Thoracic aorta (tissue), 2 donors: ENCODE measurements at regions not wholly inside any gene's neighbourhood (a gene's known extent, or its start where the extent isn't known, plus 50 kb on each side); places are given as distances from the start of the nearest gene placed in this dataset.

Experiments
- ATAC-seq: fragments of 150-250 bp; one replicate; pipeline ENCODE4 v1.8.0; 2017; ENCODE audit warnings: low read depth; ENCODE audit not compliant: insufficient number of reproducible peaks, low FRiP score
- DNase-seq: peaks from one replicate; pipeline ENCODE4 v3.0.0-alpha.2; 2020; ENCODE audit warnings: low spot score
- H3K27ac ChIP-seq, 2 donors: fragments of 200-600 bp; sonication (generic); 1 replicate in 1 of 2; 2 replicates in 1 of 2; pipeline ENCODE4 v1.5.1; 2016; ENCODE audit warnings: mild to moderate bottlenecking in 2 of 2, moderate library complexity in 2 of 2
- H3K27me3 ChIP-seq: fragments of 200-600 bp; sonication (generic); replicated peaks from 2 replicates; pipeline ENCODE4 v1.6.0; 2016; ENCODE audit warnings: mild to moderate bottlenecking; ENCODE audit not compliant: insufficient read depth
- H3K36me3 ChIP-seq: fragments of 200-600 bp; sonication (generic); one replicate; pipeline ENCODE4 v1.5.1; 2016
- H3K4me1 ChIP-seq, 2 donors: fragments of 200-600 bp; sonication (generic); 1 replicate in 1 of 2; 2 replicates in 1 of 2; pipeline versions ENCODE4 v1.5.1 to v1.6.0; 2016; ENCODE audit warnings: low read depth in 2 of 2, mild to moderate bottlenecking in 1 of 2; ENCODE audit not compliant: control insufficient read depth in 1 of 2
- H3K4me3 ChIP-seq: fragments of 200-600 bp; sonication (generic); 2 replicates; pipeline ENCODE4 v1.5.1; 2016; ENCODE audit warnings: mild to moderate bottlenecking
- H3K9me3 ChIP-seq: fragments of 200-600 bp; sonication (generic); 2 replicates; pipeline ENCODE4 v1.5.1; 2016
- TF ChIP-seq, protein P1 (sequence below): fragments of 200-600 bp; sonication (generic); IDR thresholded peaks from one replicate; pipeline ENCODE4 v1.5.1; 2019; ENCODE audit warnings: antibody characterized with exemption

DNA sequence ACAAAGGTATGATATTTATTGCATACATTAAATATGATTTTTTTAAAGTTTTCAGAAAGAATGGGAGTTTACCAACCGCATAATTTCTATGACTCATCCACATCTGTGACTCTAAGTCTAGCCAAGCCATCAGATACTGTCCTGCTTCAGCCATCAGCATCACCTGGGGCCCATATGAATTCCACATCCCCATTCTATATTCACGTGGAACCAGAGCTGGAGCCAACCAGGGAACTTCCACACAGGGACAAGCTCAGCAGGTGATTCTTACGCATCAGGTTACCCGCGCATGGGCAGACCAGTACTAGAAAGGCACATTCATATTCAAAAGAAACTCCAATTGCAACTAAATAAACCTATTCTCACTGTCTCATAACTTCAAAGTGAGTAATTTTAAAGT lies 817.7 kb upstream of the IGFBP3 start:
- H3K36me3 ChIP-seq = no peaks in the 10 kb centered on the region
- H3K27ac ChIP-seq = no peak overlapping the region

DNA sequence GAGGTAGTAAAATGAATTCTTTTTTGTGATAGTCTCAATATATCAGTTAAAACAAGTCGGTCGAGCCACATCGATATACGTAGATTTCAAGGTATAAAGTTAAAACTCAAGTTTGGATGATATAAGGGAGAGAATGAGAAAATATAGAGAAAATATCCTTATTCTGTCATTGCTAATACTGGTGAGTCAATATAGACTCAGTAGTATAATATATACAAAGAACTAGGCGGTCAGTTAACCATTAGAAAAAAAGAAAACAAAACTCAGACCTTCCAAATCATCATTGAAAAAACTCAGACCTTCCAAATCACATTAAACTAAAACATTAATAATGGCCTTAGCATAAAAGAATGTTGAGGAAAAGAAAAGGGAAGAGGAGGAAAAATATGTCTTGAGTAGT lies 817.1 kb upstream of the IGFBP3 start:
- TF ChIP-seq, protein P1, sequence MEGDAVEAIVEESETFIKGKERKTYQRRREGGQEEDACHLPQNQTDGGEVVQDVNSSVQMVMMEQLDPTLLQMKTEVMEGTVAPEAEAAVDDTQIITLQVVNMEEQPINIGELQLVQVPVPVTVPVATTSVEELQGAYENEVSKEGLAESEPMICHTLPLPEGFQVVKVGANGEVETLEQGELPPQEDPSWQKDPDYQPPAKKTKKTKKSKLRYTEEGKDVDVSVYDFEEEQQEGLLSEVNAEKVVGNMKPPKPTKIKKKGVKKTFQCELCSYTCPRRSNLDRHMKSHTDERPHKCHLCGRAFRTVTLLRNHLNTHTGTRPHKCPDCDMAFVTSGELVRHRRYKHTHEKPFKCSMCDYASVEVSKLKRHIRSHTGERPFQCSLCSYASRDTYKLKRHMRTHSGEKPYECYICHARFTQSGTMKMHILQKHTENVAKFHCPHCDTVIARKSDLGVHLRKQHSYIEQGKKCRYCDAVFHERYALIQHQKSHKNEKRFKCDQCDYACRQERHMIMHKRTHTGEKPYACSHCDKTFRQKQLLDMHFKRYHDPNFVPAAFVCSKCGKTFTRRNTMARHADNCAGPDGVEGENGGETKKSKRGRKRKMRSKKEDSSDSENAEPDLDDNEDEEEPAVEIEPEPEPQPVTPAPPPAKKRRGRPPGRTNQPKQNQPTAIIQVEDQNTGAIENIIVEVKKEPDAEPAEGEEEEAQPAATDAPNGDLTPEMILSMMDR = no peak
- H3K9me3 ChIP-seq = no peaks in the 10 kb centered on the region
- H3K27me3 ChIP-seq = no peaks in the 10 kb centered on the region
- no peak overlapping the region for H3K27ac ChIP-seq
- peaks cover 10 to 29% of the 10 kb centered on the region in 2 donors for H3K4me1 ChIP-seq
- DNase-seq (no peak), ATAC-seq (no peak)
- no peak overlapping the region for H3K4me3 ChIP-seq
- no peaks in the 10 kb centered on the region for H3K36me3 ChIP-seq

More for the DNA sequence above, 817.7 kb upstream of the IGFBP3 start:
- no peaks in the 10 kb centered on the region for H3K27me3 ChIP-seq
- no peak for ATAC-seq
- H3K4me3 ChIP-seq = no peak overlapping the region
- TF ChIP-seq, protein P1 = no peak
- no peaks in the 10 kb centered on the region for H3K9me3 ChIP-seq
- peaks cover 10 to 29% of the 10 kb centered on the region in 2 donors for H3K4me1 ChIP-seq
- DNase-seq = no peak

DNA sequence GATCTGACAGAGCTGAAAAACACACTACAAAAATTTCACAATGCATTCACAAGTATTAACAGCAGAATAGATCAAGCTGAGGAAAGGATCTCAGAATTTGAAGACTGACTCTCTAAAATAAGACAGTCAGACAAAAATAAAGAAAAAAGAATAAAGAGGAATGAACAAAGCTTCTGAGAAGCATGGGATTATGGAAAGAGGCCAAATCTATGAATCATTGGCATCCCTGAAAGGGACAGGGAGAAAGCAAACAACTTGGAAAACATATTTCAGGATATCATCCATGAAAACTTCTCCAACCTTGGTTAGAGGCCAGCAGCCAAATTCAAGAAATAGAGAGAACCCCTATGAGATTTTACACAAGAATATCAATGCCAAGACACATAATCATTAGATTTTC lies 804.8 kb upstream of the IGFBP3 start:
- ATAC-seq (no peak), DNase-seq (no peak)
- no peaks in the 10 kb centered on the region for H3K36me3 ChIP-seq
- TF ChIP-seq, protein P1 = no peak
- no peaks in the 10 kb centered on the region for H3K4me1 ChIP-seq
- H3K4me3 ChIP-seq = no peak overlapping the region
- H3K9me3 ChIP-seq = no peaks in the 10 kb centered on the region
- no peaks in the 10 kb centered on the region for H3K27me3 ChIP-seq
- no peak overlapping the region for H3K27ac ChIP-seq

DNA sequence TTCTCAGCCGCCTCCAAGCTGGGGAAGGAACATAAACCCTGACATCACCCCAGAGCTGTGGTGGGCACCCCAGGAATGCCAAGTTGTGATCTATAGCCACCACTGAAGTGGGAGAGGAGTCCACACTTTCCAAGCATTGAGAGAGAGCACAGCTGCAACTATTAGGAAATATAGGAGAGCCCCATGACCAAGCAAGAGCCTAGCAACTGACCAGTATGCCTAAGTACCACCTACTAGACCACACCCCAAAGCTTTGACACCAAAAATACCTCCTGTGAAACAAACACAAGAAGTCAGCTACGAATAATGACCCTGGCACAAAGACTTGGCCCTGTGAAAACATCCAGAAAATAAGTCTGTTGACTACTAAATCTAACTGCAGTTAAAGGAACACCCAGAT lies 804.1 kb upstream of the IGFBP3 start:
- no peak overlapping the region for H3K4me3 ChIP-seq
- H3K9me3 ChIP-seq = no peaks in the 10 kb centered on the region
- DNase-seq (no peak), ATAC-seq (no peak)
- TF ChIP-seq, protein P1 = no peak
- no peak overlapping the region for H3K27ac ChIP-seq
- H3K27me3 ChIP-seq = no peaks in the 10 kb centered on the region
- H3K4me1 ChIP-seq = no peaks in the 10 kb centered on the region
- no peaks in the 10 kb centered on the region for H3K36me3 ChIP-seq

DNA sequence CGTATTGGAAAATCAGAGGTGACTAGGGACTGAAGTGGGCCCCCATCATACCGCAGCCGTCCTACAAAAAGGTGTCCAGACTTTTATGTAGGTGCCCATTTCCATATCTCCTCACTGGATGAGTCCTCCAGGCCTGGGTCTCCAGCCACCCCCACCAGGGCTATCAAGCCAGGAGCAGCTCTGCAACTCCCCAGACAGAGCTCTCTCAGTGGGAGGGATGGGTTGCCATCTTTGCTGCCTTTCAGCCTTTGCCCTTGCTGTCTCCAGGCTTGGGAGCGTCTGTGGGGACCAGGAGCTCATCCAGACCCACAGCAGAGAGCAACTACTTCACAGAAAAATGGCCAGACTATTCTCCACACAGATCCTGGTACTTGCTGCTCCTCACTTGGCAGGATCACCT lies 802.7 kb upstream of the IGFBP3 start:
- Histone ChIP-seq H3K27ac (no peak overlapping the region), H3K27me3 (no peaks in the 10 kb centered on the region), H3K9me3 (no peaks in the 10 kb centered on the region), H3K4me3 (no peak overlapping the region), H3K4me1 (no peaks in the 10 kb centered on the region), H3K36me3 (no peaks in the 10 kb centered on the region)
- TF ChIP-seq, protein P1 = no peak
- ATAC-seq (no peak), DNase-seq (no peak)
